PC-9 (cell line): ENCODE measurements at regions not wholly inside any gene's neighbourhood (a gene's known extent, or its start where the extent isn't known, plus 50 kb on each side); places are given as distances from the start of the nearest gene placed in this dataset.

Experiments
- BruUV-seq: library from RNA; stranded (reverse); fragments of 400-500 nt; replicated peaks from 2 replicates; lab custom pipeline; 2021; lab: Mats Ljungman, UMichigan
- CTCF ChIA-PET: fragments of 300-600 bp; sonication (Branson Sonifier 250); formaldehyde crosslinking; loops from one replicate; lab custom pipeline; 2022; ENCODE audit warnings: antibody characterized with exemption; lab: Charles Lee
- POLR2A ChIA-PET: fragments of 300-600 bp; sonication (Branson Sonifier 250); formaldehyde crosslinking; loops from one replicate; lab custom pipeline; 2022; ENCODE audit warnings: antibody characterized with exemption; ENCODE audit not compliant: unreplicated experiment; lab: Charles Lee
- DNase-seq, 2 experiments: peaks; one replicate each; pipeline versions ENCODE4 v3.0.0 to v3.0.0-alpha.2; 2015 to 2022; ENCODE audit warnings: mixed read lengths in 1 of 2
- H2AFZ ChIP-seq: fragments of 200-600 bp; sonication (generic); 2 replicates; pipeline ENCODE4 v1.8.1; 2017; ENCODE audit warnings: antibody characterized with exemption
- H3F3A ChIP-seq: fragments of 200-600 bp; sonication (generic); 2 replicates; pipeline ENCODE4 v1.8.1; 2017; ENCODE audit warnings: antibody characterized with exemption, mild to moderate bottlenecking, low read depth; ENCODE audit not compliant: insufficient read depth
- H3K27ac ChIP-seq: fragments of 200-600 bp; sonication (generic); 2 replicates; pipeline ENCODE4 v1.6.1; 2016; ENCODE audit warnings: mixed run types
- H3K27me3 ChIP-seq: fragments of 200-600 bp; sonication (generic); 2 replicates; pipeline ENCODE4 v1.6.1; 2016; ENCODE audit warnings: low read depth, mixed run types; ENCODE audit not compliant: insufficient read depth
- H3K36me3 ChIP-seq: fragments of 200-600 bp; sonication (generic); 2 replicates; pipeline ENCODE4 v1.6.1; 2016; ENCODE audit warnings: low read depth, mixed run types
- H3K4me1 ChIP-seq: fragments of 200-600 bp; sonication (generic); replicated peaks from 2 replicates; pipeline ENCODE4 v1.6.1; 2016; ENCODE audit warnings: mixed run types; ENCODE audit not compliant: insufficient read depth
- H3K4me2 ChIP-seq: fragments of 200-600 bp; sonication (generic); 2 replicates; pipeline ENCODE4 v1.6.1; 2017; ENCODE audit warnings: mixed run types
- H3K4me3 ChIP-seq: fragments of 200-600 bp; sonication (generic); 2 replicates; pipeline ENCODE4 v1.6.1; 2016; ENCODE audit warnings: mixed run types
- H3K79me2 ChIP-seq: fragments of 200-600 bp; sonication (generic); 2 replicates; pipeline ENCODE4 v1.6.1; 2017; ENCODE audit warnings: low read depth, mixed run types
- H3K9me2 ChIP-seq: fragments of 200-600 bp; sonication (generic); 2 replicates; pipeline ENCODE4 v1.8.1; 2017; ENCODE audit warnings: mild to moderate bottlenecking; ENCODE audit not compliant: insufficient read depth
- H3K9me3 ChIP-seq: fragments of 200-600 bp; sonication (generic); 2 replicates; pipeline ENCODE4 v1.8.1; 2016; ENCODE audit warnings: low read depth; ENCODE audit not compliant: insufficient read depth
- H4K20me1 ChIP-seq: fragments of 200-600 bp; sonication (generic); 2 replicates; pipeline ENCODE4 v1.8.1; 2017; ENCODE audit not compliant: insufficient read depth
- EZH2 ChIP-seq: fragments of 200-600 bp; sonication (generic); IDR thresholded peaks from 2 replicates; pipeline ENCODE4 v1.8.0; 2017; ENCODE audit warnings: antibody characterized with exemption, low read depth
- intact Hi-C: fragments of 100-400 bp; cut with micrococcal nuclease; formaldehyde crosslinking; loops from one replicate; pipeline ENCODE4 v1.10.0; 2022; ENCODE audit not compliant: unreplicated experiment
- TF ChIP-seq, protein P1 (sequence below): fragments of 200-600 bp; sonication (generic); conservative IDR thresholded peaks from 2 replicates; pipeline ENCODE4 v1.6.1; 2017; ENCODE audit warnings: mixed run types, antibody characterized with exemption, mild to moderate bottlenecking, moderate library complexity

DNA sequence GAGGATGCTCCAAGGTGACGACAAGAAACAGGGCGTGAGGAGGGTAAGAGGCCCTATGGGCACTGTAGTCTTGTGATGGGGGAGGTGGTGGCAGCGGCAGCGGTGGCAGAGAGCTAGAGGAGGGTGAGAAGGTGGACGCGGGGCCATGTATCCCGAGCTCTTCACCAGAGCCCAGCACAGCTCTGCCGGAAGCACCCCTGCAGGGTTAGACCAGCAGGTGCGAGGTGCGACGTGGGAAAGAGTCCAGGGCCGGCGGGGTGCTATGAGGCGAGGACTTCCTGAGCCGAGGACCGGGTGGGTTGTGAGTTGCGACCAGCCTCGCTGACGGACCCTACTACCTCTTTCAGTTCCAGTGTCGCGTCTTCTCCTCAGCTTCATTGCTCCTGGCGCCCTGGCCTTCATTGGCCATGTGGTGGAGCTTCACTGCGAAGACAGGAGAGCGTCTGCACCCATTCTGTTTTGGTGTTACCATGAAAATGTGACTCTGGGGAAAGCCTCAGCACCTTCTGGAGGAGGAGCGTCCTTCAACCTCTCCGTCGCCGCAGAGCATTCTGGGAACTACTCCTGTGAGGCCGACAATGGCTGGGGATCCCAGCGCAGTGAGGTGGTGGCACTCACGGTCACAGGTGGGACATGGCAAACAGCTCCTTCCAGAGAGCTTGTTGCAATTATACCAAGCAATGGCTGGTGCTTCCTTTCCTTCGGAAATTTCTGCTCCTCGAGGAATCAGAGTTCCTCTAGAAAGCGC, 67.9 kb upstream of the KIRREL1 start:
- H3K4me1 ChIP-seq, result no peaks in the 10 kb centered on the region
- ChIA-PET CTCF (no interaction called here), POLR2A (no interaction called here)
- H3K27ac ChIP-seq, result no peak overlapping the region
- no peak overlapping the region for H2AFZ ChIP-seq
- no TSS peak for BruUV-seq
- no peaks in the 10 kb centered on the region for H3K9me2 ChIP-seq
- TF ChIP-seq, protein P1, sequence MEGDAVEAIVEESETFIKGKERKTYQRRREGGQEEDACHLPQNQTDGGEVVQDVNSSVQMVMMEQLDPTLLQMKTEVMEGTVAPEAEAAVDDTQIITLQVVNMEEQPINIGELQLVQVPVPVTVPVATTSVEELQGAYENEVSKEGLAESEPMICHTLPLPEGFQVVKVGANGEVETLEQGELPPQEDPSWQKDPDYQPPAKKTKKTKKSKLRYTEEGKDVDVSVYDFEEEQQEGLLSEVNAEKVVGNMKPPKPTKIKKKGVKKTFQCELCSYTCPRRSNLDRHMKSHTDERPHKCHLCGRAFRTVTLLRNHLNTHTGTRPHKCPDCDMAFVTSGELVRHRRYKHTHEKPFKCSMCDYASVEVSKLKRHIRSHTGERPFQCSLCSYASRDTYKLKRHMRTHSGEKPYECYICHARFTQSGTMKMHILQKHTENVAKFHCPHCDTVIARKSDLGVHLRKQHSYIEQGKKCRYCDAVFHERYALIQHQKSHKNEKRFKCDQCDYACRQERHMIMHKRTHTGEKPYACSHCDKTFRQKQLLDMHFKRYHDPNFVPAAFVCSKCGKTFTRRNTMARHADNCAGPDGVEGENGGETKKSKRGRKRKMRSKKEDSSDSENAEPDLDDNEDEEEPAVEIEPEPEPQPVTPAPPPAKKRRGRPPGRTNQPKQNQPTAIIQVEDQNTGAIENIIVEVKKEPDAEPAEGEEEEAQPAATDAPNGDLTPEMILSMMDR, result no peak
- TF ChIP-seq EZH2, result no peak
- no peaks in the 10 kb centered on the region for H3K36me3 ChIP-seq
- no peak overlapping the region for H3K4me3 ChIP-seq
- no peaks in the 10 kb centered on the region for H3K79me2 ChIP-seq
- intact Hi-C loops, result no loop called here
- no peak overlapping the region for H3K4me2 ChIP-seq
- no peaks in the 10 kb centered on the region for H3F3A ChIP-seq
- no peak for DNase-seq
- peaks cover 69% of the 10 kb centered on the region for H3K27me3 ChIP-seq
- H4K20me1 ChIP-seq, result no peaks in the 10 kb centered on the region
- no peaks in the 10 kb centered on the region for H3K9me3 ChIP-seq

DNA sequence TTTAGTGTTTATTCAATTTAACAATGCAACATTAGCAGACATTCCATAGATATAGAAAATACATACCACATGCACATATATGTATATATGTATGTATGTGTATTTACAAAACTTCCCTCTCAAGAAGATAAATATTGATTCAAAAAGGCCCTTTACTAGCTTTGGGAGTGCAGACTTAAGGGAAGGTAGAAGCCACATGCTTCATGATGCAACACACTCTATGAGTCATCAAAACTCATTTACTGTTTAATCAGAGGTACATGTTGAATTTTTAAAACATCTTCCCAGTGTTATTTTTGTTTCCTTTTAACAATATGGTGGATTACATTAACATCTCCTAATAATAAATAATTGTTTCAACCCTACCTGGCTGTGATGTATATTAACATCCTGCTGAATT, 61.4 kb upstream of the KIRREL1 start:
- intact Hi-C loops, result no loop called here
- Histone ChIP-seq H3K36me3 (no peaks in the 10 kb centered on the region), H4K20me1 (no peaks in the 10 kb centered on the region), H2AFZ (no peak overlapping the region), H3K4me2 (no peak overlapping the region), H3F3A (no peaks in the 10 kb centered on the region), H3K79me2 (no peaks in the 10 kb centered on the region), H3K27me3 (peaks cover 7% of the 10 kb centered on the region; the same call in 1 of the 2 replicates), H3K9me2 (no peaks in the 10 kb centered on the region), H3K9me3 (no peaks in the 10 kb centered on the region), H3K27ac (no peak overlapping the region), H3K4me3 (no peak overlapping the region), H3K4me1 (no peaks in the 10 kb centered on the region)
- DNase-seq, result no peak
- CTCF ChIA-PET, result no interaction called here
- POLR2A ChIA-PET, result no interaction called here
- no TSS peak for BruUV-seq
- TF ChIP-seq EZH2, result no peak
- TF ChIP-seq, protein P1, result no peak

DNA sequence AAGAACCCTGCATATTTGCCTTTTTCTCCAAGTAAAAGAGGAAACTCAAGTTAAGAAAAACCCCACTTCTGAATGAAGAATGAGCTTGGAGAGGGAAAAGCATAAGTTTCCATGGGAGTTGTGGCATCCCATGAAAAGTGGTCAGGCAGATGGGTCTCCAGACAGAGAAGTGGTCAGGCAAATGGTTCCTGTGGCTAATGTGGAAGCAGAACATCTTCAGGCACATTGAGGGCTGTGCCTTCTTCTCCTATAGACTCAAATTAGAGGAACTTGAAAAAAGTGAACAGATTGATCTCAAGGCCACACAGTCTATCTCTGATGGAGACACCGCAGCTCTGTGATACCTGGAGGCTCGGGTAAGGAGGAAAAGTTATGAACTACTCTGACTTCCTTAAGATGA, 55.7 kb upstream of the KIRREL1 start:
- no peak for DNase-seq
- Histone ChIP-seq H3K4me2 (no peak overlapping the region), H2AFZ (no peak overlapping the region), H4K20me1 (no peaks in the 10 kb centered on the region), H3K27me3 (peaks cover 33% of the 10 kb centered on the region), H3K36me3 (no peaks in the 10 kb centered on the region), H3K27ac (no peak overlapping the region), H3K9me2 (no peaks in the 10 kb centered on the region), H3K9me3 (no peaks in the 10 kb centered on the region), H3F3A (no peaks in the 10 kb centered on the region), H3K79me2 (no peaks in the 10 kb centered on the region), H3K4me3 (no peak overlapping the region), H3K4me1 (no peaks in the 10 kb centered on the region)
- POLR2A ChIA-PET, result no interaction called here
- no peak for TF ChIP-seq EZH2
- TF ChIP-seq, protein P1, result no peak
- no TSS peak for BruUV-seq
- intact Hi-C loops, result no loop called here
- CTCF ChIA-PET, result no interaction called here
